Naive thymus-derived CD4-positive, alpha-beta T cell (primary cell): ENCODE measurements at regions not wholly inside any gene's neighbourhood (a gene's known extent, or its start where the extent isn't known, plus 50 kb on each side); places are given as distances from the start of the nearest gene placed in this dataset.

Source experiments
- ATAC-seq: fragments of 150-1000 bp; cut with Tn5 transposase; 2 replicates; pipeline ENCODE4 v1.10.0; 2021; ENCODE audit warnings: mild to moderate bottlenecking, moderate library complexity
- CTCF ChIA-PET: fragments of 350-600 bp; sonication (Branson Sonifier 250); formaldehyde crosslinking; loops from one replicate; lab custom pipeline; 2021; ENCODE audit warnings: antibody characterized with exemption; lab: Charles Lee
- POLR2A ChIA-PET: fragments of 350-600 bp; sonication (Branson Sonifier 250); formaldehyde crosslinking; loops from one replicate; lab custom pipeline; 2021; ENCODE audit warnings: antibody characterized with exemption, inconsistent platforms; lab: Charles Lee
- DNase-seq, 9 donors: peaks; one replicate each; pipeline versions ENCODE4 v3.0.0 to v3.0.0-alpha.2; 2020 to 2022; ENCODE audit warnings: mixed read lengths in 1 of 9
- H3K27ac ChIP-seq: one replicate; pipeline ENCODE4 v1.7.0; 2013; ENCODE audit warnings: mild to moderate bottlenecking, low read depth, low read length, moderate library complexity
- H3K27me3 ChIP-seq, 2 donors: one replicate each; pipeline ENCODE4 v1.7.0; 2013; ENCODE audit warnings: low read length in 2 of 2, mild to moderate bottlenecking in 2 of 2, moderate library complexity in 2 of 2; ENCODE audit not compliant: control insufficient read depth in 2 of 2, insufficient read depth in 2 of 2
- H3K36me3 ChIP-seq, 3 experiments: 1 replicate in 2 of 3; 2 replicates in 1 of 3; pipeline ENCODE4 v1.7.0; 2013; ENCODE audit warnings: low read length in 3 of 3, mild to moderate bottlenecking in 3 of 3, moderate library complexity in 1 of 3; ENCODE audit not compliant: insufficient read depth in 3 of 3, control insufficient read depth in 2 of 3
- H3K4me1 ChIP-seq, 2 donors: one replicate each; pipeline ENCODE4 v1.7.0; 2013; ENCODE audit warnings: low read length in 2 of 2, mild to moderate bottlenecking in 2 of 2, moderate library complexity in 1 of 2; ENCODE audit not compliant: control insufficient read depth in 2 of 2, insufficient read depth in 2 of 2
- H3K4me3 ChIP-seq: 2 replicates; pipeline ENCODE4 v1.7.0; 2013; ENCODE audit warnings: mild to moderate bottlenecking, low read length
- H3K9me3 ChIP-seq, 3 experiments: 1 replicate in 2 of 3; 2 replicates in 1 of 3; pipeline ENCODE4 v1.7.0; 2013; ENCODE audit warnings: low read length in 3 of 3; ENCODE audit not compliant: control insufficient read depth in 2 of 3
- H3K27ac Mint-ChIP-seq, 9 donors: one replicate each; pipeline ENCODE4 v1.8.0; 2020 to 2022; ENCODE audit warnings: mixed read lengths in 9 of 9, mild to moderate bottlenecking in 8 of 9, moderate library complexity in 5 of 9, inconsistent platforms in 2 of 9
- H3K27me3 Mint-ChIP-seq, 5 donors: one replicate each; pipeline ENCODE4 v1.8.0; 2021 to 2022; ENCODE audit warnings: mixed read lengths in 5 of 5, mild to moderate bottlenecking in 1 of 5
- H3K36me3 Mint-ChIP-seq, 5 donors: one replicate each; pipeline ENCODE4 v1.8.0; 2020 to 2022; ENCODE audit warnings: mixed read lengths in 5 of 5, mild to moderate bottlenecking in 3 of 5, inconsistent platforms in 1 of 5
- H3K4me1 Mint-ChIP-seq, 7 donors: one replicate each; pipeline ENCODE4 v1.8.0; 2020 to 2022; ENCODE audit warnings: mixed read lengths in 7 of 7, mild to moderate bottlenecking in 3 of 7, inconsistent platforms in 1 of 7
- H3K4me3 Mint-ChIP-seq, 10 donors: one replicate each; pipeline ENCODE4 v1.8.0; 2020 to 2022; ENCODE audit warnings: mild to moderate bottlenecking in 10 of 10, mixed read lengths in 10 of 10, moderate library complexity in 6 of 10, inconsistent platforms in 2 of 10
- H3K9me3 Mint-ChIP-seq, 11 donors: one replicate each; pipeline ENCODE4 v1.8.0; 2020 to 2022; ENCODE audit warnings: mixed read lengths in 11 of 11, mild to moderate bottlenecking in 4 of 11, inconsistent platforms in 1 of 11, moderate library complexity in 1 of 11
- intact Hi-C, 2 donors: fragments of 100-400 bp; cut with micrococcal nuclease; formaldehyde crosslinking; loops; one replicate each; pipeline ENCODE4 v1.15.1; 2023

DNA sequence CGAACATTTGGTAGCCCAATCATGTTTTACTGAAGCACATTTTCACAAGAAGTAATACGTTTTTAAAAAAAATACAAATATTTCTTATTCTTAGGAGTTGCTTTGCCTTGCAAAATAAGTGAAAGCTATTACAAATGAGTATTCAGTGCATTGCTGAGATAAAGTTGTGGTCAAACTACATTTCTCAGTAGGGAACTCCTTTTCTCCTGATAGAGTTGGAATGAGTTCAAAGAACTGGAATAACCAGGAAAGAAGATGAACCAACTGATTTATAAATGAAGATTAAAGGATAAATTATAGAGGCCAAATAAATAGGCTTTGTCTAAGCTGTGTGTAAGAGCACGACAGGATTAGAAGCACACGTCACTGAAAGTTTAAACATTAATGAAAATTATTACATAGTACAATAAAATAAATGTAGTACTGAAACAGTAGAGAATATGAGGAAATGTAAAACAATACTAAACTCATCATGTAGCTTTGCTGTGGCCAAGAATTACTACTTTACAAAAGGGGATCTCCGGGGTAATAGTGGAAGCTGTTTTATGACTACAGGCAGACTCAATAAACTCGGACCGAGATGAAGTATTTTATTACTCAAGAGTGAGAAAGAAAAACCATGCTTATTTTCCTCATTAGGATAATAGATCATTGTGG, 73.6 kb downstream of the KCNJ2 start:
- Histone ChIP-seq H3K27ac (no peak overlapping the region), H3K27me3 (no peaks in the 10 kb centered on the region), H3K9me3 (no peaks in the 10 kb centered on the region), H3K4me3 (no peak overlapping the region), H3K36me3 (no peaks in the 10 kb centered on the region), H3K4me1 (no peaks in the 10 kb centered on the region)
- H3K4me1 Mint-ChIP-seq = no peaks in the 10 kb centered on the region
- no peaks in the 10 kb centered on the region for H3K36me3 Mint-ChIP-seq
- intact Hi-C loops = no loop called here
- CTCF ChIA-PET = no interaction called here
- H3K27ac Mint-ChIP-seq = no peak overlapping the region
- no peak for DNase-seq
- H3K9me3 Mint-ChIP-seq = peaks cover 0 to 6% (median 0%) of the 10 kb centered on the region in 11 donors
- no peak for ATAC-seq
- H3K27me3 Mint-ChIP-seq = peaks cover 0 to 3% (median 0%) of the 10 kb centered on the region in 5 donors
- no peak overlapping the region for H3K4me3 Mint-ChIP-seq
- POLR2A ChIA-PET = no interaction called here

- H3K36me3 Mint-ChIP-seq = no peaks in the 10 kb centered on the region
- no peaks in the 10 kb centered on the region for H3K4me1 Mint-ChIP-seq
- Histone ChIP-seq H3K4me3 (no peak overlapping the region), H3K4me1 (no peaks in the 10 kb centered on the region), H3K27ac (no peak overlapping the region), H3K36me3 (no peaks in the 10 kb centered on the region), H3K9me3 (no peaks in the 10 kb centered on the region), H3K27me3 (no peaks in the 10 kb centered on the region)
- intact Hi-C loops = no loop called here
- H3K27me3 Mint-ChIP-seq = peaks cover 0 to 3% (median 0%) of the 10 kb centered on the region in 5 donors
- DNase-seq = no peak
- no peak overlapping the region for H3K27ac Mint-ChIP-seq
- H3K4me3 Mint-ChIP-seq = no peak overlapping the region
- POLR2A ChIA-PET = no interaction called here
- peaks cover 0 to 5% (median 0%) of the 10 kb centered on the region in 11 donors for H3K9me3 Mint-ChIP-seq
- CTCF ChIA-PET = no interaction called here
- ATAC-seq = no peak
Measured at GRCh38 chr17:70251706-70252105, 82.4 kb downstream of the KCNJ2 start.

DNA sequence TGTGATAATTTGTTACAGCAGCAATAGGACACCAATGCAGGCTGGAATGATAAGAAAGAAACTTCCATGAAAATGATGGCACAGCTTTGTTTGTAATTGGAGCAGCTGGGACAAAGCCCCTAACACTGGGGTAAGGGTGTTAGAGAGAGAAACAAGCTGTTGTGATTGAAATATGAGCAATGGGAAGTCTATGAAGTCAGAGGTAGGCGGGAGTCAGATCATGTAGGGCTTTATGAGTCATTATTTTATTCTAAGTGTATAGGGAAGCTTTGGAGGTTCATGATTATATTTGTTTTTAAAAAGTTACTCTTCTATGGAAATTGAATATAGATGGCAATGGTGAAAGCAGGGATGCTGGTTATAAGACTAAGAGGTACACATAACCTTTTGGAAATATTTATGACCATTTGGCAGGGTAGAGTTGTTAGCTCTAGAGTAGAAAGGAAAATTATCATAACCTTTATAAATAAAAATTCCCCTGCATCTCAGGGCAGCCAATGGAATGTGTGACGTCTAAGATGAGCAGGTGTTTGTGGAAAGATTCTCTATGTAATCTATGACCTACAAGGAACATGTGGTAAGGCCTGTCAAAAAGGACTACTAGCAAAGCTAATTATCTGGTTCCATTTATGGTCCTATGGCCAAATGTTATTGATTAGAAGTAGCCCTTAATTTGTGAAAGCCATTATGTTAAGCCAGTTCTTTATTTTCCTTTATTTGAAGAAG, 85.6 kb downstream of the KCNJ2 start:
- no peaks in the 10 kb centered on the region for H3K27me3 ChIP-seq
- H3K27ac Mint-ChIP-seq = no peak overlapping the region
- no peaks in the 10 kb centered on the region for H3K36me3 ChIP-seq
- no peak overlapping the region for H3K4me3 ChIP-seq
- ATAC-seq = no peak
- no peaks in the 10 kb centered on the region for H3K36me3 Mint-ChIP-seq
- H3K4me3 Mint-ChIP-seq = no peak overlapping the region
- peaks cover 0 to 5% (median 0%) of the 10 kb centered on the region in 11 donors for H3K9me3 Mint-ChIP-seq
- DNase-seq = no peak
- no peaks in the 10 kb centered on the region for H3K4me1 Mint-ChIP-seq
- H3K27ac ChIP-seq = no peak overlapping the region
- H3K9me3 ChIP-seq = no peaks in the 10 kb centered on the region
- H3K27me3 Mint-ChIP-seq = peaks cover 0 to 4% (median 0%) of the 10 kb centered on the region in 5 donors
- intact Hi-C loops = no loop called here
- ChIA-PET POLR2A (no interaction called here), CTCF (interaction anchor here (0.6 kb wide), 1 partner anchor 794 kb away, joined by 3 read pairs; no protein-coding TSS in a partner anchor)
- no peaks in the 10 kb centered on the region for H3K4me1 ChIP-seq

DNA sequence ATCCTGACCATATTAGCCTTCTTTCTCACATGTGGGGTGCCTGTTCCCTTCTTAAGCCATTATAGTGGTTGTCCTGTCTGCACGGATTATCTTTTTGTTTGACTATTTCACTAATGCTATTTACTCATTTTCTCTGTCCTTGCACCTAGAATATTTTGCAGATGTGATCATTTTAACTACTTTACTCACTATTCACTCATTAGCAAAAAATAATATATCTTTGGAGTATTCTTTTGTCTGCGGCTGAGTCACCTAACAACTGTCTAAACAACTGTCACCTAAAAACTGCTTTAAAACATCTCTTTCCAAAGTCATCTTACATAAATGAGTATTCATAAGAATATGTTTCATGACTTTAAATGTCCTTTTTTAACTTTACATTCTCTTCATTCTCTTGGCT, 87.4 kb downstream of the KCNJ2 start:
- DNase-seq (no peak), ATAC-seq (no peak)
- POLR2A ChIA-PET = no interaction called here
- peaks cover 0 to 9% (median 0%) of the 10 kb centered on the region in 11 donors for H3K9me3 Mint-ChIP-seq
- Histone ChIP-seq H3K4me1 (no peaks in the 10 kb centered on the region), H3K9me3 (no peaks in the 10 kb centered on the region), H3K27ac (no peak overlapping the region), H3K27me3 (no peaks in the 10 kb centered on the region), H3K4me3 (no peak overlapping the region), H3K36me3 (no peaks in the 10 kb centered on the region)
- no peak overlapping the region for H3K4me3 Mint-ChIP-seq
- H3K4me1 Mint-ChIP-seq = no peaks in the 10 kb centered on the region
- CTCF ChIA-PET = no interaction called here
- intact Hi-C loops = no loop called here
- peaks cover 0 to 4% (median 0%) of the 10 kb centered on the region in 5 donors for H3K27me3 Mint-ChIP-seq
- no peaks in the 10 kb centered on the region for H3K36me3 Mint-ChIP-seq
- H3K27ac Mint-ChIP-seq = no peak overlapping the region

GRCh38 chr17:70258465-70258864, 89.1 kb downstream of the KCNJ2 start:
- Histone ChIP-seq H3K36me3 (no peaks in the 10 kb centered on the region), H3K27me3 (no peaks in the 10 kb centered on the region), H3K27ac (no peak overlapping the region), H3K9me3 (no peaks in the 10 kb centered on the region), H3K4me1 (no peaks in the 10 kb centered on the region), H3K4me3 (no peak overlapping the region)
- Mint-ChIP-seq H3K27me3 (peaks cover 0 to 4% (median 0%) of the 10 kb centered on the region in 5 donors), H3K4me1 (no peaks in the 10 kb centered on the region), H3K9me3 (peaks cover 0 to 9% (median 0%) of the 10 kb centered on the region in 11 donors), H3K36me3 (no peaks in the 10 kb centered on the region), H3K4me3 (no peak overlapping the region), H3K27ac (no peak overlapping the region)
- DNase-seq (no peak), ATAC-seq (no peak)
- ChIA-PET POLR2A (no interaction called here), CTCF (no interaction called here)
- intact Hi-C loops = no loop called here

- ChIA-PET POLR2A (no interaction called here), CTCF (no interaction called here)
- no peak overlapping the region for H3K4me3 Mint-ChIP-seq
- DNase-seq (no peak), ATAC-seq (no peak)
- no peaks in the 10 kb centered on the region for H3K36me3 ChIP-seq
- H3K27ac ChIP-seq = no peak overlapping the region
- H3K27me3 ChIP-seq = no peaks in the 10 kb centered on the region
- intact Hi-C loops = no loop called here
- H3K4me3 ChIP-seq = no peak overlapping the region
- H3K27ac Mint-ChIP-seq = no peak overlapping the region
- peaks cover 0 to 4% (median 0%) of the 10 kb centered on the region in 5 donors for H3K27me3 Mint-ChIP-seq
- H3K9me3 Mint-ChIP-seq = peaks cover 0 to 9% (median 0%) of the 10 kb centered on the region in 11 donors
- H3K4me1 ChIP-seq = no peaks in the 10 kb centered on the region
- H3K9me3 ChIP-seq = no peaks in the 10 kb centered on the region
- no peaks in the 10 kb centered on the region for H3K36me3 Mint-ChIP-seq
- no peaks in the 10 kb centered on the region for H3K4me1 Mint-ChIP-seq
Measured at GRCh38 chr17:70259400-70259799, 90.1 kb downstream of the KCNJ2 start.

DNA sequence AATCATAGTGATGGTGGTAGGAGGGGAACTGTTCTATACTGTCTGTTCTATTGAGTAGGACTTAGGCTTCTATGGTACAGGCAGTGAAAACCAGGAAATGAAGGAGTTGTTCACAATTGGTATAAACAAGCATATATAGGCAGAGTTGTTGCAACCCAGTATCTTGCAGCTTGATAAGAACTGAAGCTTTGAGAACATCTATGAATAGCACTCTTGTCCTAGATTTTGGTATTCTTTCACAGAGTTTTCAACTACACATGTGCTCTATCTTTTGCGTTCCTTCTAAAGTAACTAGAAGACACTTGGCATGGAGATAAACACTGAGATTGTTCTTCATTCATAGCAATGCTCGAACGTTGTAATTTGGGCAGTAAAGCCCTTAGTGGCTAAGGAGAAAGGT, 91.8 kb downstream of the KCNJ2 start:
- DNase-seq (no peak), ATAC-seq (no peak)
- Mint-ChIP-seq H3K27me3 (peaks cover 0 to 4% (median 0%) of the 10 kb centered on the region in 5 donors), H3K4me3 (no peak overlapping the region), H3K4me1 (no peaks in the 10 kb centered on the region), H3K27ac (no peak overlapping the region), H3K9me3 (peaks cover 0 to 14% (median 1%) of the 10 kb centered on the region in 11 donors), H3K36me3 (no peaks in the 10 kb centered on the region)
- POLR2A ChIA-PET = no interaction called here
- Histone ChIP-seq H3K27me3 (no peaks in the 10 kb centered on the region), H3K9me3 (no peaks in the 10 kb centered on the region), H3K4me1 (no peaks in the 10 kb centered on the region), H3K4me3 (no peak overlapping the region), H3K36me3 (no peaks in the 10 kb centered on the region), H3K27ac (no peak overlapping the region)
- intact Hi-C loops = no loop called here
- CTCF ChIA-PET = no interaction called here
